WTC11 (cell line): ENCODE measurements at regions not wholly inside any gene's neighbourhood (a gene's known extent, or its start where the extent isn't known, plus 50 kb on each side); places are given as distances from the start of the nearest gene placed in this dataset.

Experiments
- ATAC-seq: fragments of 200-7000 bp; cut with Tn5 transposase; 2 replicates; pipeline ENCODE4 v1.10.0; 2021; ENCODE audit warnings: mild to moderate bottlenecking, moderate library complexity
- CTCF ChIA-PET: fragments of 300-600 bp; sonication (Branson Sonifier 250); formaldehyde crosslinking; loops from one replicate; lab custom pipeline; 2021; ENCODE audit warnings: antibody characterized with exemption; lab: Charles Lee
- POLR2A ChIA-PET: fragments of 350-600 bp; sonication (Branson Sonifier 250); formaldehyde crosslinking; loops from one replicate; lab custom pipeline; 2021; ENCODE audit warnings: antibody characterized with exemption; lab: Charles Lee
- DNase-seq: peaks from one replicate; pipeline ENCODE4 v3.0.0; 2021; ENCODE audit warnings: low spot score
- H3K27ac Mint-ChIP-seq: 2 replicates; pipeline ENCODE4 v1.8.0; 2021; ENCODE audit warnings: mixed read lengths
- H3K27me3 Mint-ChIP-seq: 2 replicates; pipeline ENCODE4 v1.8.0; 2021; ENCODE audit warnings: low read depth, mild to moderate bottlenecking, moderate library complexity, mixed read lengths
- H3K36me3 Mint-ChIP-seq: 2 replicates; pipeline ENCODE4 v1.8.0; 2021; ENCODE audit warnings: mixed read lengths
- H3K4me1 Mint-ChIP-seq: 2 replicates; pipeline ENCODE4 v1.8.0; 2022; ENCODE audit warnings: mixed read lengths
- H3K4me3 Mint-ChIP-seq: 2 replicates; pipeline ENCODE4 v1.8.0; 2021; ENCODE audit warnings: mild to moderate bottlenecking, moderate library complexity, mixed read lengths
- H3K9me3 Mint-ChIP-seq: 2 replicates; pipeline ENCODE4 v1.8.0; 2021; ENCODE audit warnings: mixed read lengths
- ATF2 ChIP-seq: sonication (generic); formaldehyde crosslinking; IDR thresholded peaks from 2 replicates; pipeline ENCODE4 v1.8.1; 2022; ENCODE audit warnings: low read depth, missing genetic modification reagents, borderline replicate concordance
- ATF6 ChIP-seq: sonication (generic); formaldehyde crosslinking; IDR thresholded peaks from 2 replicates; pipeline ENCODE4 v1.8.1; 2023; ENCODE audit warnings: mild to moderate bottlenecking, missing genetic modification reagents
- CTCF ChIP-seq: fragments of 200-600 bp; IDR thresholded peaks from 2 replicates; pipeline ENCODE4 v1.8.0; 2022; ENCODE audit warnings: antibody characterized with exemption
- E2F4 ChIP-seq: sonication (generic); formaldehyde crosslinking; IDR thresholded peaks from 2 replicates; pipeline ENCODE4 v1.8.1; 2022; ENCODE audit warnings: low read depth, mild to moderate bottlenecking, moderate library complexity, missing genetic modification reagents, borderline replicate concordance
- HMGXB4 ChIP-seq: sonication (generic); formaldehyde crosslinking; IDR thresholded peaks from 2 replicates; pipeline ENCODE4 v1.8.1; 2023; ENCODE audit warnings: mild to moderate bottlenecking, moderate library complexity, missing genetic modification reagents
- KAT7 ChIP-seq: sonication (generic); formaldehyde crosslinking; IDR thresholded peaks from 2 replicates; pipeline ENCODE4 v1.8.1; 2023; ENCODE audit warnings: missing genetic modification reagents, mild to moderate bottlenecking, borderline replicate concordance
- MYBL2 ChIP-seq: sonication (generic); formaldehyde crosslinking; IDR thresholded peaks from 2 replicates; pipeline ENCODE4 v1.8.1; 2023; ENCODE audit warnings: mild to moderate bottlenecking, moderate library complexity, missing genetic modification reagents
- NFE2L1 ChIP-seq: sonication (generic); formaldehyde crosslinking; IDR thresholded peaks from 2 replicates; pipeline ENCODE4 v1.8.1; 2023; ENCODE audit warnings: missing genetic modification reagents
- PREB ChIP-seq: sonication (generic); formaldehyde crosslinking; IDR thresholded peaks from 2 replicates; pipeline ENCODE4 v1.8.1; 2022; ENCODE audit warnings: mild to moderate bottlenecking, missing genetic modification reagents, moderate library complexity, borderline replicate concordance
- SP1 ChIP-seq: sonication (generic); formaldehyde crosslinking; conservative IDR thresholded peaks from 2 replicates; pipeline ENCODE4 v1.8.1; 2022; ENCODE audit warnings: missing genetic modification reagents
- TEAD1 ChIP-seq: sonication (generic); formaldehyde crosslinking; IDR thresholded peaks from 2 replicates; pipeline ENCODE4 v1.8.0; 2022; ENCODE audit warnings: mild to moderate bottlenecking, missing genetic modification reagents
- TEAD4 ChIP-seq: sonication (generic); formaldehyde crosslinking; IDR thresholded peaks from 2 replicates; pipeline ENCODE4 v1.8.0; 2022; ENCODE audit warnings: mild to moderate bottlenecking, missing genetic modification reagents
- ZBTB21 ChIP-seq: sonication (generic); formaldehyde crosslinking; IDR thresholded peaks from 2 replicates; pipeline ENCODE4 v1.8.1; 2023; ENCODE audit warnings: mild to moderate bottlenecking, missing genetic modification reagents, borderline replicate concordance
- ZNF219 ChIP-seq: sonication (generic); formaldehyde crosslinking; IDR thresholded peaks from 2 replicates; pipeline ENCODE4 v1.8.0; 2023; ENCODE audit warnings: missing genetic modification reagents, mild to moderate bottlenecking, borderline replicate concordance
- ZNF263 ChIP-seq: sonication (generic); formaldehyde crosslinking; IDR thresholded peaks from 2 replicates; pipeline ENCODE4 v1.8.1; 2022; ENCODE audit warnings: low read depth, mild to moderate bottlenecking, moderate library complexity, missing genetic modification reagents
- TF ChIP-seq, protein P1 (sequence below): fragments of 250-450 bp; sonication (Bioruptor Pico); IDR thresholded peaks from 2 replicates; pipeline ENCODE4 v2.1.2; 2022; ENCODE audit warnings: mild to moderate bottlenecking, moderate library complexity
- TF ChIP-seq, protein P2 (sequence below): sonication (generic); formaldehyde crosslinking; IDR thresholded peaks from 2 replicates; pipeline ENCODE4 v1.8.0; 2022; ENCODE audit warnings: mild to moderate bottlenecking, missing genetic modification reagents
- TF ChIP-seq, protein P3 (sequence below): sonication (generic); formaldehyde crosslinking; IDR thresholded peaks from 2 replicates; pipeline ENCODE4 v1.8.1; 2023; ENCODE audit warnings: mild to moderate bottlenecking, missing genetic modification reagents, moderate library complexity
- TF ChIP-seq, protein P4 (sequence below): fragments of 250-450 bp; sonication (Bioruptor Pico); IDR thresholded peaks from 2 replicates; pipeline ENCODE4 v1.9.0; 2021; ENCODE audit warnings: mild to moderate bottlenecking

DNA sequence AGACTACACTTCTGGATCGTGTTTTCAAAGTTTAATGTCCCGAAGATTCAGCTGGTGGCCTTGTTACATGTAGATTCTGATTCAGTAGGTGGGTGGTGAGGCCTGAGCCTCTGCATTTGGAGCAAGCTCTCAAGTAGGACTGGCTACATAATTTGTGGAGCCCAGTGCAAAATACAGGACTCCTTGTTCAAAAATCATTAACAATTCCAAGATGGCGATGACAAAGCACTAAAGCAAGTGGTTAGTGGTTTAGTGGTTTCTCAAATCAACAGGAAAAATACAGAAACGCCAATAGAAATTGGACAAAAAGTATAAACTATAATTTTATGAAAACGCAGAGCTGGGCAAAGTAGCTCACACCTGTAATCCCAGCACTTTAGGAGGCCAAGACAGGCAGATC is 133.7 kb upstream of the STMND1 start (continued):
- TF ChIP-seq ZNF219 (CRISPR knock-in tag) = no peak
- TF ChIP-seq, protein P1, sequence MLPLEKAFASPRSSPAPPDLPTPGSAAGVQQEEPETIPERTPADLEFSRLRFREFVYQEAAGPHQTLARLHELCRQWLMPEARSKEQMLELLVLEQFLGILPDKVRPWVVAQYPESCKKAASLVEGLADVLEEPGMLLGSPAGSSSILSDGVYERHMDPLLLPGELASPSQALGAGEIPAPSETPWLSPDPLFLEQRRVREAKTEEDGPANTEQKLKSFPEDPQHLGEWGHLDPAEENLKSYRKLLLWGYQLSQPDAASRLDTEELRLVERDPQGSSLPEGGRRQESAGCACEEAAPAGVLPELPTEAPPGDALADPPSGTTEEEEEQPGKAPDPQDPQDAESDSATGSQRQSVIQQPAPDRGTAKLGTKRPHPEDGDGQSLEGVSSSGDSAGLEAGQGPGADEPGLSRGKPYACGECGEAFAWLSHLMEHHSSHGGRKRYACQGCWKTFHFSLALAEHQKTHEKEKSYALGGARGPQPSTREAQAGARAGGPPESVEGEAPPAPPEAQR (CRISPR knock-in tag) = no peak
- no peak for TF ChIP-seq HMGXB4 (CRISPR knock-in tag)
- TF ChIP-seq, protein P2, sequence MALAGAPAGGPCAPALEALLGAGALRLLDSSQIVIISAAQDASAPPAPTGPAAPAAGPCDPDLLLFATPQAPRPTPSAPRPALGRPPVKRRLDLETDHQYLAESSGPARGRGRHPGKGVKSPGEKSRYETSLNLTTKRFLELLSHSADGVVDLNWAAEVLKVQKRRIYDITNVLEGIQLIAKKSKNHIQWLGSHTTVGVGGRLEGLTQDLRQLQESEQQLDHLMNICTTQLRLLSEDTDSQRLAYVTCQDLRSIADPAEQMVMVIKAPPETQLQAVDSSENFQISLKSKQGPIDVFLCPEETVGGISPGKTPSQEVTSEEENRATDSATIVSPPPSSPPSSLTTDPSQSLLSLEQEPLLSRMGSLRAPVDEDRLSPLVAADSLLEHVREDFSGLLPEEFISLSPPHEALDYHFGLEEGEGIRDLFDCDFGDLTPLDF = no peak

GRCh38 chr6:16967470-16967817 is 134.4 kb upstream of the STMND1 start:
- no peak overlapping the region for H3K4me3 Mint-ChIP-seq
- DNase-seq = no peak
- H3K27me3 Mint-ChIP-seq = no peaks in the 10 kb centered on the region
- no peak for ATAC-seq
- H3K36me3 Mint-ChIP-seq = no peaks in the 10 kb centered on the region
- H3K27ac Mint-ChIP-seq = no peak overlapping the region
- H3K4me1 Mint-ChIP-seq = peaks cover 9% of the 10 kb centered on the region
- TF ChIP-seq, protein P3, sequence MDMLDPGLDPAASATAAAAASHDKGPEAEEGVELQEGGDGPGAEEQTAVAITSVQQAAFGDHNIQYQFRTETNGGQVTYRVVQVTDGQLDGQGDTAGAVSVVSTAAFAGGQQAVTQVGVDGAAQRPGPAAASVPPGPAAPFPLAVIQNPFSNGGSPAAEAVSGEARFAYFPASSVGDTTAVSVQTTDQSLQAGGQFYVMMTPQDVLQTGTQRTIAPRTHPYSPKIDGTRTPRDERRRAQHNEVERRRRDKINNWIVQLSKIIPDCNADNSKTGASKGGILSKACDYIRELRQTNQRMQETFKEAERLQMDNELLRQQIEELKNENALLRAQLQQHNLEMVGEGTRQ (CRISPR knock-in tag) = no peak
- no peak for TF ChIP-seq CTCF
- no peak for TF ChIP-seq MYBL2
- no peak for TF ChIP-seq TEAD4 (CRISPR knock-in tag)
- TF ChIP-seq KAT7 = no peak
- TF ChIP-seq NFE2L1 (CRISPR knock-in tag) = no peak
- TF ChIP-seq SP1 (CRISPR knock-in tag) = no peak
- no peak for TF ChIP-seq TEAD1 (CRISPR knock-in tag)
- no peak for TF ChIP-seq E2F4
- no peak for TF ChIP-seq ATF2 (CRISPR knock-in tag)
- TF ChIP-seq ZBTB21 (CRISPR knock-in tag) = no peak
- TF ChIP-seq ZNF263 = no peak
- no peak for TF ChIP-seq PREB (CRISPR knock-in tag)
- TF ChIP-seq ATF6 = no peak
- TF ChIP-seq, protein P4, sequence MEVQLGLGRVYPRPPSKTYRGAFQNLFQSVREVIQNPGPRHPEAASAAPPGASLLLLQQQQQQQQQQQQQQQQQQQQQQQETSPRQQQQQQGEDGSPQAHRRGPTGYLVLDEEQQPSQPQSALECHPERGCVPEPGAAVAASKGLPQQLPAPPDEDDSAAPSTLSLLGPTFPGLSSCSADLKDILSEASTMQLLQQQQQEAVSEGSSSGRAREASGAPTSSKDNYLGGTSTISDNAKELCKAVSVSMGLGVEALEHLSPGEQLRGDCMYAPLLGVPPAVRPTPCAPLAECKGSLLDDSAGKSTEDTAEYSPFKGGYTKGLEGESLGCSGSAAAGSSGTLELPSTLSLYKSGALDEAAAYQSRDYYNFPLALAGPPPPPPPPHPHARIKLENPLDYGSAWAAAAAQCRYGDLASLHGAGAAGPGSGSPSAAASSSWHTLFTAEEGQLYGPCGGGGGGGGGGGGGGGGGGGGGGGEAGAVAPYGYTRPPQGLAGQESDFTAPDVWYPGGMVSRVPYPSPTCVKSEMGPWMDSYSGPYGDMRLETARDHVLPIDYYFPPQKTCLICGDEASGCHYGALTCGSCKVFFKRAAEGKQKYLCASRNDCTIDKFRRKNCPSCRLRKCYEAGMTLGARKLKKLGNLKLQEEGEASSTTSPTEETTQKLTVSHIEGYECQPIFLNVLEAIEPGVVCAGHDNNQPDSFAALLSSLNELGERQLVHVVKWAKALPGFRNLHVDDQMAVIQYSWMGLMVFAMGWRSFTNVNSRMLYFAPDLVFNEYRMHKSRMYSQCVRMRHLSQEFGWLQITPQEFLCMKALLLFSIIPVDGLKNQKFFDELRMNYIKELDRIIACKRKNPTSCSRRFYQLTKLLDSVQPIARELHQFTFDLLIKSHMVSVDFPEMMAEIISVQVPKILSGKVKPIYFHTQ (CRISPR knock-in tag) = no peak
- H3K9me3 Mint-ChIP-seq = no peaks in the 10 kb centered on the region
- POLR2A ChIA-PET = no interaction called here
- CTCF ChIA-PET = no interaction called here
